Kidney epithelial cell (primary cell): ENCODE measurements at regions not wholly inside any gene's neighbourhood (a gene's known extent, or its start where the extent isn't known, plus 50 kb on each side); places are given as distances from the start of the nearest gene placed in this dataset.

Source experiments
- DNase-seq: peaks from one replicate; pipeline ENCODE4 v3.0.0-alpha.2; 2010; ENCODE audit warnings: low read depth
- H3K27me3 ChIP-seq: 2 replicates; pipeline ENCODE4 v1.6.0; 2011; ENCODE audit warnings: low read length; ENCODE audit not compliant: control insufficient read depth, insufficient read depth
- H3K36me3 ChIP-seq: 2 replicates; pipeline ENCODE4 v1.5.1; 2011; ENCODE audit warnings: low read length; ENCODE audit not compliant: control insufficient read depth, insufficient read depth
- H3K4me3 ChIP-seq: 2 replicates; pipeline ENCODE4 v1.5.1; 2011; ENCODE audit warnings: low read depth, mild to moderate bottlenecking, control low read depth, low read length
- TF ChIP-seq, protein P1 (sequence below): IDR thresholded peaks from 2 replicates; pipeline ENCODE4 v1.5.1; 2011; ENCODE audit warnings: mild to moderate bottlenecking, moderate library complexity, low read length, control low read depth, inconsistent platforms; ENCODE audit not compliant: insufficient read depth, poor library complexity, severe bottlenecking

DNA sequence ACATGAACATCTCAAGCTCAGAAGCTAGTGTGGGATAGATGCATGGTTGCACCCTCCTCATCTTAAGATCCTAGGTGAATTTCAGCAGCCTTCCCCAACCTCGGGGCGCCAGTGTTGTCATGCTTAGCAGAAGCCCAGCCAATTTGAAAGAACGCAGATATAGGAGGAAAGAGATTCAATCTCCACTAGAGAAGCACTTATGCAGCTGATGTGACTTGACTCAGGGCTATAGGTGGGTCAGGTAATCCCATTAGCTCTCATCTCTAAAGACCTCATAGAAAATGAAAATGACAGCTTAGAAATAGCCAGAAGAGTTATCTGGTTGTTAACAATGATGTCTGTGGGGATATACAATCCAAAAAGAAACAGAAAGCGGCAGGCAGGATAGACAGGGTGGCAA is 310.5 kb downstream of the GPAM start:
- DNase-seq: no peak
- no peaks in the 10 kb centered on the region for H3K36me3 ChIP-seq
- no peak overlapping the region for H3K4me3 ChIP-seq
- H3K27me3 ChIP-seq: no peaks in the 10 kb centered on the region
- TF ChIP-seq, protein P1, sequence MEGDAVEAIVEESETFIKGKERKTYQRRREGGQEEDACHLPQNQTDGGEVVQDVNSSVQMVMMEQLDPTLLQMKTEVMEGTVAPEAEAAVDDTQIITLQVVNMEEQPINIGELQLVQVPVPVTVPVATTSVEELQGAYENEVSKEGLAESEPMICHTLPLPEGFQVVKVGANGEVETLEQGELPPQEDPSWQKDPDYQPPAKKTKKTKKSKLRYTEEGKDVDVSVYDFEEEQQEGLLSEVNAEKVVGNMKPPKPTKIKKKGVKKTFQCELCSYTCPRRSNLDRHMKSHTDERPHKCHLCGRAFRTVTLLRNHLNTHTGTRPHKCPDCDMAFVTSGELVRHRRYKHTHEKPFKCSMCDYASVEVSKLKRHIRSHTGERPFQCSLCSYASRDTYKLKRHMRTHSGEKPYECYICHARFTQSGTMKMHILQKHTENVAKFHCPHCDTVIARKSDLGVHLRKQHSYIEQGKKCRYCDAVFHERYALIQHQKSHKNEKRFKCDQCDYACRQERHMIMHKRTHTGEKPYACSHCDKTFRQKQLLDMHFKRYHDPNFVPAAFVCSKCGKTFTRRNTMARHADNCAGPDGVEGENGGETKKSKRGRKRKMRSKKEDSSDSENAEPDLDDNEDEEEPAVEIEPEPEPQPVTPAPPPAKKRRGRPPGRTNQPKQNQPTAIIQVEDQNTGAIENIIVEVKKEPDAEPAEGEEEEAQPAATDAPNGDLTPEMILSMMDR: no peak

DNA sequence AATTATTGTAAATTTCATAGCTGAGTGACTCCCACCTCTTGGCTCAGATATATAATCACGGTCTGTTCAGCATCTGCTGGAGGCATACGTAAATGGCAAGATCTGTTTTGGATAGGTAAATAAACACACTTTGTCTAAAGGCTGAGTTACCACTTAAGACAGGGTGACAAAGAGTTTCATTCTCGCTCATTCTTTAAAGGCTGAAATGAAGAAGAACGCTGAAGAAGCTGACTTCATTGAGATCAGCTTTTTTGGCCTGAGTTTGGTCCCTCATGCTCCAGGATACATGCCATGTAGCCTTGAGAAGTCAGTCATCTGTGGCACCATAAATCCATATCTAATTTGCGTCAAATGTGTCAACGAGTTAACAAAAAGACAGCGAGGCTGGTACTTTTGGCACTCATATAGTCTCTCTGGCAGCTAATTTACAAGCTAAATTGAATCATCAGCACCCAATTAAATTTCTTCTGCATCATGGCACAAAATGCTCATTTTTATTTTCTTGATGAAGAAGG is 309.9 kb downstream of the GPAM start:
- H3K4me3 ChIP-seq: no peak overlapping the region
- no peaks in the 10 kb centered on the region for H3K27me3 ChIP-seq
- no peaks in the 10 kb centered on the region for H3K36me3 ChIP-seq
- TF ChIP-seq, protein P1: no peak
- no peak for DNase-seq

- no peak for DNase-seq
- TF ChIP-seq, protein P1: no peak
These were observed 309.0 kb downstream of the GPAM start for GRCh38 chr10:111874576-111874975.

DNA sequence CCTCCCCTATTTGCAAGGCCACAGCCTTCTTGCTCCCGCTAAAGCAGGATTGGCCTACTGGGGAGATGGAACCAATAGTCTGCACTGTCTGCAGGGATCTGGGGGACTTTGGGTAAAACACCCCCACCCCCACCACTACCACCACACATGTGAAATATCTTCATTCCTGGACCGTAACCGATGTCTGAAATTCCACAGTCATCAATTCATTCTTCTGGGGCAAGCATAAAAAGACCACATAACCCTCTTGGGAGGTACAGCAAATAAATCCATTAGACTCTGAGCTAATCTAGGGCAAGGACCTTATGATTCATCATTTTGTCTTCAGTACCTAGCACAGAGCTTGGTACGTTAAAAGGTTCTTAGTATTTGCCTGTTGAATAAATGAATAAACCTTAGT is 307.8 kb downstream of the GPAM start:
- no peaks in the 10 kb centered on the region for H3K36me3 ChIP-seq
- TF ChIP-seq, protein P1: no peak

More at GRCh38 chr10:111874576-111874975, 309.0 kb downstream of the GPAM start:
- Histone ChIP-seq H3K36me3 (no peaks in the 10 kb centered on the region), H3K27me3 (no peaks in the 10 kb centered on the region), H3K4me3 (no peak overlapping the region)

DNA sequence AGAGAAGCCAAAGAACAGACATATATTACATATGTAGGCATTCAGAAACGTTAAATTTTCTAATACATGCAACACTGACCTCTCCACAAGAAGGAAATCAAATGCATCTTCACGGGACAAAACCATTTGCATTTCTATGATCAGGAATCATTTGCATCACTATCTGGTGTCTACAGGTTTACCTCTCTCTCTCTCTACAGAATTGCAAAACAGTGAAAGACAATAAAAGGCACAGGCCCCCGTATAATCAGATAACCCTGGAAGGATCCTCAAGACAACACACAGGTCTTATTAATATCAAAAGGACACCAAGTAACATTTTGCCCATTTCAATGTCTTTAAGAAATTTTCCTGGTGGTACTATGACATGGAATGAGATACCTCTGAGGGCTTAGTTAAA is 306.3 kb downstream of the GPAM start:
- no peak overlapping the region for H3K4me3 ChIP-seq
- H3K36me3 ChIP-seq: no peaks in the 10 kb centered on the region
- no peak for DNase-seq
- no peaks in the 10 kb centered on the region for H3K27me3 ChIP-seq
- TF ChIP-seq, protein P1: no peak

More for the DNA sequence above, 307.8 kb downstream of the GPAM start:
- Histone ChIP-seq H3K4me3 (no peak overlapping the region), H3K27me3 (no peaks in the 10 kb centered on the region)
- DNase-seq: no peak

GRCh38 chr10:111879969-111880368 is 303.6 kb downstream of the GPAM start:
- no peaks in the 10 kb centered on the region for H3K27me3 ChIP-seq
- no peak overlapping the region for H3K4me3 ChIP-seq
- DNase-seq: no peak
- H3K36me3 ChIP-seq: no peaks in the 10 kb centered on the region
- TF ChIP-seq, protein P1: no peak
